A673 (cell line): ENCODE measurements at regions not wholly inside any gene's neighbourhood (a gene's known extent, or its start where the extent isn't known, plus 50 kb on each side); places are given as distances from the start of the nearest gene placed in this dataset.

Experiments
- BruUV-seq: library from RNA; stranded (reverse); fragments of 400-500 nt; replicated peaks from 2 replicates; lab custom pipeline; 2021; lab: Mats Ljungman, UMichigan
- CTCF ChIA-PET: fragments of 300-600 bp; sonication (Branson Sonifier 250); formaldehyde crosslinking; loops from one replicate; lab custom pipeline; 2022; ENCODE audit warnings: antibody characterized with exemption; lab: Charles Lee
- POLR2A ChIA-PET: fragments of 300-600 bp; sonication (Branson Sonifier 250); formaldehyde crosslinking; loops from one replicate; lab custom pipeline; 2022; ENCODE audit warnings: antibody characterized with exemption; ENCODE audit not compliant: low non-redundant PET; lab: Charles Lee
- DNase-seq: peaks from one replicate; pipeline ENCODE4 v3.0.0-alpha.2; 2015; ENCODE audit warnings: low spot score
- H3K27ac ChIP-seq: fragments of 200-600 bp; sonication (generic); 2 replicates; pipeline ENCODE4 v1.5.1; 2016; ENCODE audit warnings: mixed run types, low read depth, mild to moderate bottlenecking, mixed read lengths, antibody characterized with exemption, low read length; ENCODE audit not compliant: poor library complexity, severe bottlenecking
- H3K27me3 ChIP-seq: fragments of 200-600 bp; sonication (generic); replicated peaks from 2 replicates; pipeline ENCODE4 v1.6.1; 2017; ENCODE audit warnings: mixed run types, low read depth, mild to moderate bottlenecking, mixed read lengths, antibody characterized with exemption, low read length; ENCODE audit not compliant: insufficient read depth, poor library complexity
- H3K36me3 ChIP-seq: fragments of 200-600 bp; sonication (generic); 2 replicates; pipeline ENCODE4 v1.6.1; 2016; ENCODE audit warnings: mixed run types, mild to moderate bottlenecking, mixed read lengths, antibody characterized with exemption, low read length; ENCODE audit not compliant: insufficient read depth, poor library complexity, severe bottlenecking
- H3K4me1 ChIP-seq: fragments of 200-600 bp; sonication (generic); 2 replicates; pipeline ENCODE4 v1.6.1; 2017; ENCODE audit warnings: mixed run types, mild to moderate bottlenecking, mixed read lengths, antibody characterized with exemption, low read length; ENCODE audit not compliant: insufficient read depth, poor library complexity, severe bottlenecking
- H3K4me3 ChIP-seq: fragments of 200-600 bp; sonication (generic); 2 replicates; pipeline ENCODE4 v1.5.1; 2016; ENCODE audit warnings: low read depth, mixed run types, mild to moderate bottlenecking, mixed read lengths, low read length; ENCODE audit not compliant: poor library complexity, severe bottlenecking
- H3K9me3 ChIP-seq: fragments of 200-600 bp; sonication (generic); 2 replicates; pipeline ENCODE4 v1.6.1; 2016; ENCODE audit warnings: mixed run types, low read depth, mild to moderate bottlenecking, mixed read lengths, antibody characterized with exemption, low read length; ENCODE audit not compliant: poor library complexity, severe bottlenecking
- CTCF ChIP-seq: fragments of 300-800, 200-600 bp; sonication (generic); conservative IDR thresholded peaks from 2 replicates; pipeline ENCODE4 v1.5.1; 2017; ENCODE audit warnings: low read depth, mild to moderate bottlenecking, antibody characterized with exemption, low read length, moderate library complexity, mixed read lengths
- EZH2 ChIP-seq: fragments of 200-600 bp; sonication (generic); IDR thresholded peaks from 2 replicates; pipeline ENCODE4 v1.6.1; 2017; ENCODE audit warnings: borderline replicate concordance, low read depth, mild to moderate bottlenecking, mixed read lengths, antibody characterized with exemption, low read length; ENCODE audit not compliant: poor library complexity, severe bottlenecking
- intact Hi-C: fragments of 100-400 bp; cut with micrococcal nuclease; formaldehyde crosslinking; loops from one replicate; pipeline ENCODE4 v1.10.0; 2022; ENCODE audit not compliant: unreplicated experiment

- Histone ChIP-seq H3K4me3 (no peak overlapping the region), H3K4me1 (no peaks in the 10 kb centered on the region), H3K9me3 (no peaks in the 10 kb centered on the region), H3K27me3 (peaks cover 16% of the 10 kb centered on the region), H3K27ac (no peak overlapping the region), H3K36me3 (no peaks in the 10 kb centered on the region)
- BruUV-seq = no TSS peak
- TF ChIP-seq CTCF = no peak
- TF ChIP-seq EZH2 = no peak
- CTCF ChIA-PET = no interaction called here
- POLR2A ChIA-PET = no interaction called here
- intact Hi-C loops = no loop called here
- no peak for DNase-seq
These were observed 60.2 kb upstream of the DGKB start for GRCh38 chr7:14962778-14963177.

- CTCF ChIA-PET = no interaction called here
- POLR2A ChIA-PET = no interaction called here
- Histone ChIP-seq H3K27ac (no peak overlapping the region), H3K27me3 (peaks cover 16% of the 10 kb centered on the region), H3K9me3 (no peaks in the 10 kb centered on the region), H3K36me3 (no peaks in the 10 kb centered on the region), H3K4me1 (no peaks in the 10 kb centered on the region), H3K4me3 (no peak overlapping the region)
- no peak for DNase-seq
- no TSS peak for BruUV-seq
- intact Hi-C loops = no loop called here
- no peak for TF ChIP-seq EZH2
- no peak for TF ChIP-seq CTCF
These were observed 58.2 kb upstream of the DGKB start for GRCh38 chr7:14960721-14961120.

DNA sequence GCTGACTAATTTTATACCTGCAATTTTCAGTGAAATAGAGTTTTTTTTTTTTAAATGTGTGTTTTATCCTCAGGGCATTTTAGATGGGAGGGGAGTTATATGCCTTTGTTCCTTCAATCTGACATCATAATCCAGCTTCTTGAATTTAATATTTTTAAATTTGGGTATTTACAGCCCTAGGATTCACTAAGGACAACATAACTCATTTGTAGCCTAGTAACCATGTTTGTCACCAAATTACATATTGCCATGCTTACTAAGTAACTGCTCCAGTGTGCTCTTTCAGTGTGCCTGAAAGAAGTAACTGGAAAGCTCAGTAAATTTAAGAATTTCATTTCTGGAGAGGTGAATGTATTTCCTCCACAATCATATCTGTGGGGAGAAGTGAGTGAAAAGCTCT, 56.8 kb upstream of the DGKB start:
- ChIA-PET CTCF (no interaction called here), POLR2A (interaction anchor here (0.7 kb wide), 1 partner anchor 266 kb away, joined by 6 read pairs; no protein-coding TSS in a partner anchor)
- H3K36me3 ChIP-seq = no peaks in the 10 kb centered on the region
- no peak for TF ChIP-seq CTCF
- TF ChIP-seq EZH2 = no peak
- no peak overlapping the region for H3K4me3 ChIP-seq
- H3K27me3 ChIP-seq = peaks cover 16% of the 10 kb centered on the region
- H3K4me1 ChIP-seq = no peaks in the 10 kb centered on the region
- DNase-seq = no peak
- no peaks in the 10 kb centered on the region for H3K9me3 ChIP-seq
- BruUV-seq = no TSS peak
- intact Hi-C loops = no loop called here
- no peak overlapping the region for H3K27ac ChIP-seq
